K562 (cell line): ENCODE measurements at regions not wholly inside any gene's neighbourhood (a gene's known extent, or its start where the extent isn't known, plus 50 kb on each side); places are given as distances from the start of the nearest gene placed in this dataset.

Source experiments
- ATAC-seq: fragments of 200-7000 bp; cut with Tn5 transposase; 3 replicates; pipeline ENCODE4 v1.9.1; 2020; ENCODE audit warnings: moderate library complexity
- BruUV-seq: library from RNA; stranded (reverse); fragments of 400-500 nt; replicated peaks from 2 replicates; lab custom pipeline; 2021; lab: Mats Ljungman, UMichigan
- CTCF ChIA-PET: fragments of 300-600 bp; formaldehyde crosslinking; extraction: SDS; loops from one replicate; lab custom pipeline; 2021; ENCODE audit warnings: low intra/inter-chr PET ratio; lab: Yijun Ruan, JAX
- POLR2A ChIA-PET: fragments of 300-600, 350-650 bp; sonication (Branson Sonifier 250); formaldehyde crosslinking; extraction: SDS; loops from one replicate; lab custom pipeline; 2021; ENCODE audit warnings: antibody characterized with exemption, inconsistent platforms; lab: Yijun Ruan, JAX
- DNase-seq, 4 experiments: peaks; one replicate each; pipeline versions ENCODE4 v3.0.0 to v3.0.0-alpha.2; 2011 to 2018; ENCODE audit warnings: low spot score in 3 of 4, mixed read lengths in 3 of 4; ENCODE audit errors: extremely low read depth in 1 of 4
- FAIRE-seq: peaks from 2 replicates; lab custom pipeline; 2011; peaks lifted over from hg19 to GRCh38; lab: Jason Lieb, UNC
- H2AFZ ChIP-seq: 2 replicates; pipeline ENCODE4 v1.6.0; 2011; ENCODE audit warnings: low read depth, low read length, control low read depth, inconsistent platforms
- H3K27ac ChIP-seq: fragments of 200-600 bp; 3 replicates; pipeline ENCODE4 v1.8.0; 2011; ENCODE audit warnings: low read depth, mild to moderate bottlenecking, control low read depth, inconsistent platforms, low read length, moderate library complexity, mixed read lengths; ENCODE audit errors: extremely low read depth
- H3K27me3 ChIP-seq, 2 experiments: fragments of 300-600 bp in 1 of 2; 2 replicates in 1 of 2; 3 replicates in 1 of 2; pipeline versions ENCODE4 v1.6.0 to v1.8.0; 2011; ENCODE audit warnings: inconsistent platforms in 2 of 2, low read length in 2 of 2, mild to moderate bottlenecking in 1 of 2, mixed read lengths in 1 of 2, moderate library complexity in 1 of 2; ENCODE audit not compliant: control insufficient read depth in 2 of 2, insufficient read depth in 2 of 2
- H3K36me3 ChIP-seq: fragments of 300-600 bp; 3 replicates; pipeline ENCODE4 v1.8.0; 2011; ENCODE audit warnings: mild to moderate bottlenecking, low read length, inconsistent platforms; ENCODE audit not compliant: control insufficient read depth, insufficient read depth
- H3K4me1 ChIP-seq, 2 experiments: fragments of 200-600 bp in 1 of 2; replicated peaks in 1 of 2; 2 replicates in 1 of 2; 3 replicates in 1 of 2; pipeline versions ENCODE4 v1.5.1 to v1.8.0; 2011; ENCODE audit warnings: inconsistent platforms in 2 of 2, low read length in 2 of 2, mild to moderate bottlenecking in 1 of 2, mixed read lengths in 1 of 2, moderate library complexity in 1 of 2; ENCODE audit not compliant: control insufficient read depth in 2 of 2, insufficient read depth in 2 of 2
- H3K4me2 ChIP-seq: 2 replicates; pipeline ENCODE4 v1.6.1; 2011; ENCODE audit warnings: low read length, control low read depth, inconsistent platforms, mixed read lengths; ENCODE audit not compliant: insufficient read depth
- H3K4me3 ChIP-seq: fragments of 200-600 bp; sonication (generic), shearing (Covaris generic); 2 replicates; pipeline ENCODE4 v1.5.1; 2016; ENCODE audit warnings: control low read depth, inconsistent platforms
- H3K79me2 ChIP-seq: fragments of 200-600 bp; 3 replicates; pipeline ENCODE4 v1.8.0; 2011; ENCODE audit warnings: low read length, inconsistent platforms; ENCODE audit not compliant: control insufficient read depth, insufficient read depth
- H3K9ac ChIP-seq, 2 experiments: 2 replicates each; pipeline versions ENCODE4 v1.6.0 to v1.6.1; 2011; ENCODE audit warnings: low read depth in 2 of 2, low read length in 2 of 2, control low read depth in 1 of 2, inconsistent platforms in 1 of 2, mild to moderate bottlenecking in 1 of 2, mixed read lengths in 1 of 2; ENCODE audit not compliant: insufficient read depth in 1 of 2
- H3K9me1 ChIP-seq: one replicate; pipeline ENCODE4 v1.6.0; 2011; ENCODE audit warnings: inconsistent platforms, mild to moderate bottlenecking, low read length, moderate library complexity; ENCODE audit not compliant: control insufficient read depth, insufficient read depth
- H3K9me3 ChIP-seq: replicated peaks from 2 replicates; pipeline ENCODE4 v1.5.1; 2011; ENCODE audit warnings: low read depth, low read length, inconsistent platforms; ENCODE audit not compliant: control insufficient read depth, insufficient read depth
- H4K20me1 ChIP-seq: replicated peaks from 2 replicates; pipeline ENCODE4 v1.6.1; 2011; ENCODE audit warnings: low read length, inconsistent platforms, mixed read lengths; ENCODE audit not compliant: control insufficient read depth, insufficient read depth
- CBX5 ChIP-seq: IDR thresholded peaks from 2 replicates; pipeline ENCODE4 v1.6.1; 2014; ENCODE audit warnings: low read depth, borderline replicate concordance
- ESRRA ChIP-seq: fragments of 450-650 bp; IDR thresholded peaks from 2 replicates; pipeline ENCODE4 v1.6.1; 2014; ENCODE audit warnings: low read depth, mild to moderate bottlenecking, moderate library complexity, borderline replicate concordance
- KHSRP ChIP-seq: fragments of 450-650 bp; IDR thresholded peaks from 2 replicates; pipeline ENCODE4 v1.6.1; 2017
- MITF ChIP-seq: IDR thresholded peaks from 2 replicates; pipeline ENCODE4 v1.6.1; 2014; ENCODE audit warnings: antibody characterized with exemption
- MXI1 ChIP-seq: IDR thresholded peaks from 2 replicates; pipeline ENCODE4 v1.6.1; 2011; ENCODE audit warnings: low read depth, mild to moderate bottlenecking, improper control_type of control experiment, low read length
- RREB1 ChIP-seq: fragments of 250-450 bp; sonication (Bioruptor Pico); IDR thresholded peaks from 2 replicates; pipeline ENCODE4 v1.4.0; 2020
- ZNF23 ChIP-seq: fragments of 250-450 bp; sonication (Bioruptor Pico); IDR thresholded peaks from 2 replicates; pipeline ENCODE4 v1.4.0; 2020; ENCODE audit warnings: mild to moderate bottlenecking
- ZNF79 ChIP-seq: fragments of 250-450 bp; sonication (Bioruptor Pico); IDR thresholded peaks from 2 replicates; pipeline ENCODE4 v1.4.0; 2020; ENCODE audit warnings: low read depth, mild to moderate bottlenecking, moderate library complexity
- WGBS: fragments of 100-300 bp; shearing (Covaris generic); methylation state at CpG from one replicate; pipeline ENCODE4 v1.1.6; 2016; ENCODE audit warnings: low coverage, mixed read lengths; ENCODE audit not compliant: insufficient coverage; ENCODE audit errors: missing lambda C conversion rate; 5-methylcytosine and 5-hydroxymethylcytosine counted together
- in situ Hi-C: fragments of 300-500 bp; cut with MboI; formaldehyde crosslinking; loops from 4 replicates; pipeline ENCODE4 v1.15.0; 2018; ENCODE audit warnings: inconsistent platforms, mixed read lengths
- intact Hi-C: fragments of 100-400 bp; cut with micrococcal nuclease; formaldehyde crosslinking; loops from 2 replicates; pipeline ENCODE4 v1.14.2; 2022

GRCh38 chr14:26928019-26928418 is 330.2 kb upstream of the NOVA1 start:
- 0% methylated on average over 2 of the region's 2 CpGs for WGBS
- no peak overlapping the region for H3K4me2 ChIP-seq
- POLR2A ChIA-PET: no interaction called here
- H3K27me3 ChIP-seq: no peaks in the 10 kb centered on the region
- BruUV-seq: no TSS peak
- FAIRE-seq: no peak
- H4K20me1 ChIP-seq: no peaks in the 10 kb centered on the region
- H3K9me1 ChIP-seq: no peaks in the 10 kb centered on the region
- no peak overlapping the region for H3K27ac ChIP-seq
- H2AFZ ChIP-seq: no peak overlapping the region
- CTCF ChIA-PET: no interaction called here
- ATAC-seq: no peak
- H3K79me2 ChIP-seq: no peaks in the 10 kb centered on the region
- H3K4me3 ChIP-seq: no peak overlapping the region
- no peaks in the 10 kb centered on the region for H3K4me1 ChIP-seq
- no peak for DNase-seq
- no peaks in the 10 kb centered on the region for H3K9me3 ChIP-seq
- intact Hi-C loops (no loop called here), in situ Hi-C loops (no loop called here)
- no peaks in the 10 kb centered on the region for H3K36me3 ChIP-seq
- no peak for TF ChIP-seq KHSRP
- no peak for TF ChIP-seq ZNF79 (CRISPR knock-in tag)
- TF ChIP-seq ESRRA: no peak
- no peak for TF ChIP-seq CBX5
- H3K9ac ChIP-seq: no peak overlapping the region

GRCh38 chr14:26929361-26929760 is 331.5 kb upstream of the NOVA1 start:
- DNase-seq: no peak
- Histone ChIP-seq H3K27me3 (no peaks in the 10 kb centered on the region), H2AFZ (no peak overlapping the region), H3K9ac (no peak overlapping the region), H3K4me3 (no peak overlapping the region), H3K36me3 (no peaks in the 10 kb centered on the region), H3K4me1 (no peaks in the 10 kb centered on the region), H3K79me2 (no peaks in the 10 kb centered on the region), H3K4me2 (no peak overlapping the region), H3K9me3 (no peaks in the 10 kb centered on the region), H3K9me1 (no peaks in the 10 kb centered on the region), H4K20me1 (no peaks in the 10 kb centered on the region), H3K27ac (no peak overlapping the region)
- WGBS: 3% methylated on average over 3 of the region's 3 CpGs
- CTCF ChIA-PET: no interaction called here
- no peak for ATAC-seq
- in situ Hi-C loops: no loop called here
- BruUV-seq: no TSS peak
- no peak for FAIRE-seq
- POLR2A ChIA-PET: no interaction called here
- intact Hi-C loops: no loop called here
- TF ChIP-seq MXI1 (no peak), MITF (no peak), RREB1 (no peak), ZNF23 (CRISPR knock-in tag) (no peak)
